ENCODE measurements at regions not wholly inside any gene's neighbourhood (a gene's known extent, or its start where the extent isn't known, plus 50 kb on each side); places are given as distances from the start of the nearest gene placed in this dataset.

DNA sequence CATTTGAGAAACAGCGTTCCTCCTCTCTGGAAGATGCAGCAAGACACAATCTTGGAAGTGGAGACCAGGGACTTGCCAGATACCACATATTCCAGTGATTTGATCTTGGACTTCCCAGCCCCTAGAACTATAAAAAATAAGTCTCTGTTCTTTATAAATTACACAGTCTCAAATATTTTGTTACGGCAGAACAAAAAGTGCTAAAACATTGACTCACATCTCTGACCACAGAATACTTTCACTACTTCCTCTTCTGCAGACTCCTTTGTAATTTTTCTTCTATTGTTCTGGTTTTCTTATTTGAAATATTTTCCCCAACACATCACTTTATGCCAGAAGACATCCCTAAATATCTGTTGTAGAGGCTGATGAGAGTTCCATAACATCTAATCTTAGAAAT, 706.1 kb upstream of the CDH18 start:
- DNase-seq (ENCODE audit: low read depth in 4 of 4, low spot score in 2 of 4), result no peak

DNA sequence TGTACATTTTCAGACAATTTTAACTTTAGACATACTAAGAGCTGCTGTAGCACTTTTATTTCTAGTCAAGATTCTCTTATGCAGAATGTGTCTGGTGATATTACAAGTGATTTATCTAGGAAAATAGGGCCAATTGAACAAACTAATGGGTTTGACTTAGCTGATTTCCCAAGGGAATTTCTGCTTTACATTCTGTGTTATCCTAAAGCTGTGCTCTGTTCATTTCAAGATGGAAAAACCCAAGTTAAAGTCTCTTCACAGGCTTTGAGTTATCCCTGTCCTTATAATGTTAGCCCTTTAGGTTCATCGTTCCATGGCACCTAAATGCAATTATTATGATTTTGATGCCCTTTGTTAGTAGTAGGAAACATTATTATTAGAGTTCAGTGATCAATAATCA, 704.9 kb upstream of the CDH18 start:
- DNase-seq (ENCODE audit: low read depth in 4 of 4, low spot score in 2 of 4), result no peak

DNA sequence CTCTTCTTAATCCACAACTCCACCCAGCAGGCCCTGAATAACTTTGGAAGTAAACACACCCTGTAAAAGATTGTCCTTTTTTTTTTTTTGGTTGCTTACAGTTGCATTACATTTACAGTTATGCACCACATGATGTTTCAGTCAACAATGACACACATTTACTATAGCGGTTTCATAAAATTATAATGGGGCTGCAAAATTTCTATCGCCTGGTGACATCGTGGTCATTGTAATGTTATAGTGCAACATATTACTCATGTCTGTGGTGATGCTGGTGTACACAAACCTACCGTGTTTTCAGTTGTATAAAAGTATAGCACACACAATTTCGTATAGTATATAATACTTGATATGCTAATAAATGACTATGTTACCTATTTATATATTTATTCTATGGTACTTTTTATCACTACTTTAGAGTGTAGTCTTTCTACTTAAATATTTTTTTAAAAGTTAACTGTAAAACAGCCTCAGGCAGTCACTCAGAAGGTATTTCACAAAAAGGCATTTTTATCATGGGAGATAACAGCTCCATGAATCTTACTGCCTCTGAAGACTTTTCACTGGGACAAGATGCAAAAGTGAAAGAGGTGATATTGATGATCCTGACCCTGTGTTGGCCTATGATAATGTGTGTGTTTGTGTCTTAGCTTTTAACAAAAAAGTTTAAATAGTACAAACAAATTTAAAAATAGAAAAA, 695.4 kb upstream of the CDH18 start:
- no peak for DNase-seq (ENCODE audit: low read depth in 4 of 4, low spot score in 2 of 4)

DNA sequence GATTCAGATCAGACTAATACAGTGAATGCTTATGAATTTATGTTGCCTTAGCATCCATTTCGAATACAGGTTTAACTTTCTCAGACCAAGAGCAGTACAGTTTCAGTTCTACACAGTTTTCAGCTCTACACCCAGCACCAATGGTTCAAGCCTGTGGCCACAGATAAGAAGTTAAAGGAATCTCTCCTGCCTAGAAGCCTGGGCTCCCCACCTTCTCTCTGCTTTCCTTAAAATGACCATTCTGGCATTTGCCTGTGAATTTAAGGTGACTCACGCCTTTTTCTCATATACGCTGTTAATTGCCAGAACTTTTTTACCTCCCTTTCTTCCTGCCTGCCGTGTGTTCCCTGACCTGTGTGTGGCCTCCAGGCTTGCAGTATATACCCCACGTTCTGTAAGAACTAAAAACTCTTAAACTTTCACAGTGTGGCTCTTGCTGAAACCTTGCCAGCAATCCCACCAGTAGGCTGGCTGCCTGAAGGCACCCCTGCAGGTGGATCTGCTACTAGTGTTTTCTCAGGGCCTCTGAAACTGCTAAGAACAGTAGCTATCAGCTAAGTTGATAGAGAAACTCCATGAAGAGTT, 692.8 kb upstream of the CDH18 start:
- no peak for DNase-seq (ENCODE audit: low read depth in 4 of 4, low spot score in 2 of 4)

DNA sequence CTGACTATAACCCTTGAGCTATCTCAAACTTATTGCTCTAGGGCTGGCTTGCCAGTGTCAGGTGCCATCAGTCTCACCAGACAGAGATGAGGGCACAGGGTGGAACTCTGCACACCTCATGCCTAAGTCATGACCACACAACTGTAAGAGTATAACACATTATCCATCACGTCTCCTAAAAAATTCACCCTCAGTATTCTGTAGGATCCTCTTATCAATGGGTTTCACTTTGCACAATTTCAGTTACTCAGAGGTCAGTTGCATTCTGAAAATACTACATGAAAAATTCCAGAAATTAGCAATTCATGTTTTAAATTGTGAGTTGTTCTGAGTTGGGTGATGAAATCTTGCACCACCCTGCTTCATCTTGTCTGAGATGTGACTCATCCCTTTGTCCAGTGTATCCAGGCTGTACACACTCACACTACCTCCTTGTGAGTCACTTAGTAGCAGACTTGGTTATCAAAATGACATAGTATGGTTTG, 690.9 kb upstream of the CDH18 start:
- no peak for DNase-seq (ENCODE audit: low read depth in 4 of 4, low spot score in 2 of 4)

DNA sequence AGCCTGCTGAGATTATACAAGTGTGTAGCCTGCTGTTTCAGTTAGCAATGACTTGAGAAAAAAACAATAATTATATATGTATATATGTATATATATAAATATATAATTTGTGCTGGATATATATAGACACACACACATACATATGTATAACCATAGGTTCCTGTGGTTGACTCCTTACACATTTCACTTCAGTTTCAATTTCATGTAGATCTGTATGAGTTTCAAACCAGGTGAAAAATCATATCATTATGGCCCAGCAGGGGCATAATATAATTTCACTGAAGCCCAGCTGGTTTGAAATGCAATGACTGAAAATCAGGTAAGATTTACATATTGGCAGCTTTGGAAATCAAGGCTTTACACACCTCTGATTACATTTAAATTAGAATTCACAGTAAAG, 690.4 kb upstream of the CDH18 start:
- DNase-seq (ENCODE audit: low read depth in 4 of 4, low spot score in 2 of 4), result no peak

DNA sequence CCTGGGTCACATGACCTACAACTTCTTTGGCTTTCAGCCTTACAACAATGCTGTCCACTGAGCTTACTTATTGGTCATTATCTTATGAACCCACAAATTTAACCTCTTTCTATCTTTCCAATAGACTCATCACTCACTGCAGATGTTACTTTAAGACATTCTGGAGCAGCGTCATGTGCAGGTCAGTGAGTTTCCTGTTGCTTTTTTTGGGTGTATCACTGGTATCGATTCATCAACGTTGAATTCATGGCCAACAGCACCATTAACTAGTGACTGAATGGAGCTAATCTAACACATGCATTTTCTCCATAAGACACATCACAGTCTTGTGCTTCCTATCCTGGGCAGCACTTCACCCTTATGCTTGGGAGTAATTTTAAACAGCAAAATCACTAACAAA, 672.6 kb upstream of the CDH18 start:
- DNase-seq (ENCODE audit: low read depth in 4 of 4, low spot score in 2 of 4), result no peak

DNA sequence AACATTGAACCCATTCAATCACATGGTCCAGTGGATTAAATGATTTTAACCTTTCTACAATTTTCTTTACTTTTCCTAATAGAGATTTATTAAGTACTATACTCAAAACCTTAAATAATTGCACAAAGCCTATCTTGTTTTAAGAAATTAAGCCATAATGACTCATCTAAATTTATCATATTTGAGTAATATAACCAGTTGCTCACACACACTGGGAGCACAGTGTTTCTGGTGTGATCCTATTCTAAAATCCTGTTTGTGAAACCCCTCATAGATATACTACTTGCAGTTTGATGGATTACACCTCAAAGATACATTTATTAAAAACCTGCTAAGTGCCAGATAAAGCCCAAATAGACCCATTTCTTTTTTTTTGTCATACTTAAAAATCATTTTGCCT, 668.3 kb upstream of the CDH18 start:
- no peak for DNase-seq (ENCODE audit: low read depth in 4 of 4, low spot score in 2 of 4)

DNA sequence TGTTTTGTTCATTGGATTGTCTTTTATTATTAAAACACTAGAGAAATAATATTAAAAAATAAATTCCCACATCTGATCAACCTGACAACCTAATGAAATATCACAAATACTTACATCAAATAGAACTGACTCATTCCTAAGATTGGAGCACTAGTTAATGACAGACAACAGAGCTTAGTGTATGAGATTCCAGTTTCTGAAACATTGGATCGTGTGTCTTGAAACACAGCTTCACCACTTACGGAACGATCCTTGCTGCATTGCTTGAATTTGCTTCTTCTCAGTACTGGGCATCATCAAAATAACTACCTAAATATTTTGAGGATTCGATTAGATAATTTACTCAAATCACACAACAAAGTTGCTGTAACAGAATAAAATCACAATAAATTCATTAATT, 667.2 kb upstream of the CDH18 start:
- DNase-seq (ENCODE audit: low read depth in 4 of 4, low spot score in 2 of 4), result no peak

DNA sequence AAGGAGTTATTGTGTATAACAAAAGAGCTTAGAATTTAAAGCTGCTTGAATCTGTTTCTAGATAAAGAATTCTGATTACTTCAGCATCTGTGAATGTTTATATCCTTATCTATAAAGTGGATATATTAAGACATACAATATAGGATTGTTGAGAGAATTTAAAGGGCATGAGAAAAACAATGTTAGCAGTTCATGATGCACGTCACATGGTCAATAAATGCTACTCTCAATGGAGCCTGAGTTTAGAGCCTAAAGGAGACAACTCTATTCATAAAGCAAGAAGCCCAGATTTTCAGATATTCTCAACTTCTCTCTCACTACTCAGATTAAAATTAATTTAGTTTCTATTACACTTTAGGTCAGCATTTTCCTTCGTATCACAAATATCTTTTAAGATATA, 666.7 kb upstream of the CDH18 start:
- DNase-seq (ENCODE audit: low read depth in 4 of 4, low spot score in 2 of 4), result no peak

DNA sequence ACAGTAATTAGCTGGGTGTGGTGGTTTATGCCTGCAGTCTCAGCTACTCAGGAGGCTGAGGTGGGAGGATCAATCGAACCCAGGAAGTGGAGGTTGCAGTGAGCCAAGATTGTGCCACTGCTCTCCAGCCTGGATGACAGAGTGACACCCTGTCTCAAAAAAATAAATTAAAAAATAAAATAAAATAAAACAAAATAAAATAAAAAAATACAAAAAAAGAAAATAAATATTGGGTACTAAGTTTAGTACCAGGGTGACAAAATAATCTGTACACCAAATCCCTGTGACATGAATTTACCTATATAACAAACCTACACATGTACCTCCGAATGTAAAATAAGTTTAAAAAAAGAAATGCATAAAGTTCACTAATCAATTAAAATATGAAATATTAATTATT, 666.0 kb upstream of the CDH18 start:
- DNase-seq (ENCODE audit: low read depth in 4 of 4, low spot score in 2 of 4), result no peak

DNA sequence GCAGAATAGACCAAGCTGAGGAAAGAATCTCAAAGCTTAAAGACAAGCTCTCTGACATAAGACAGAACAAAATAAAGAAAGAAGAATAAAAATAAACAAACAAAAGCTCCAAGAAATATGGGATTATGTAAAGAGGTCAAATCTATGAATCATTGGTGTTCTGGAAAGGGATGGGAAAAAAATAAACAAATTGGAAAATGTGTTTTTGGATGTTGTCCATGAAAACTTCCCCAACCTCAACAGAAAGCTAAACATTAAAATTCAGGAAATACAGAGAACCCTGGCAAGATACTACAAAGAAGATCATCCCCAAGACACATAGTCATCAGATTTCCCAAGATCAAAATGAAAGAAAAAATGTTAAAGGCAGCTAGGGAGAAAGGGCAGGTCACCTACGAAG, 662.0 kb upstream of the CDH18 start:
- no peak for DNase-seq (ENCODE audit: low read depth in 4 of 4, low spot score in 2 of 4)

DNA sequence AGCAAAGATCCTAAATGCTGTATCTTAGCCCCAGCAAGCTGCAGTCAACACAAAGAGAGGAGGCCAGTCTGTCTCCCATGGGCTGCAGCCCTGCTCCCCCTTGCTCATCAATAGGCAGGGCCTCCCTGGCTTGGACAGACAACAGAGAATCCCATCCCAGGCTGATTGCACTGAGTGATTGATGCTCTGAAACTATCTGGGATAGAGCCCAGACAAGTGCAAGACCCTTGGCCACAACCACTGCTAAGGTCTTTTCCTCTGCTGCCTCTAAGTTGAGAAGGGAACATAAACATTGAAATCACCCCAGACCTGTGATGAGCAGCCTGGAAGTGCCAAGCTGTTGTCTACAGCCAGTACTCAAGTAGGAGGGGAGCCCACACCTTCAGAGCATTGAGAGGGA, 661.0 kb upstream of the CDH18 start:
- DNase-seq (ENCODE audit: low read depth in 4 of 4, low spot score in 2 of 4), result no peak

DNA sequence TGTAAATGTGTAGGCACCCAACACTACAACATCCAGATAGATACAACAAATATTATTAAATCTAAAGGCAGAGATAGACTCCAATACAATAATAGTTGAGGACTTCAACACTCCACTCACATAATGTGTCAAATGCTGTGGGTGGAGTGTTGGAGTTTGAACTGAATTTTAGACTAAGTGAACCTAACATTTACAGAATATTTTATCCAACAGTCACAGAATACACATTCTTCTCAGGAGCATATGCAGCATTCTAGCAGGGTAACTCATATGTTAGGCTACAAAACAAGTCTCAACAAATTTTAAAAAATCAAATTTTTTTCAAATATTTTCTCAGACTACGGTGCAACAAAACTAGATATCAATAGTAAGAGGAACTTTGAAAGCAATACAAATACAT, 648.7 kb upstream of the CDH18 start:
- DNase-seq (ENCODE audit: low read depth in 4 of 4, low spot score in 2 of 4), result no peak

DNA sequence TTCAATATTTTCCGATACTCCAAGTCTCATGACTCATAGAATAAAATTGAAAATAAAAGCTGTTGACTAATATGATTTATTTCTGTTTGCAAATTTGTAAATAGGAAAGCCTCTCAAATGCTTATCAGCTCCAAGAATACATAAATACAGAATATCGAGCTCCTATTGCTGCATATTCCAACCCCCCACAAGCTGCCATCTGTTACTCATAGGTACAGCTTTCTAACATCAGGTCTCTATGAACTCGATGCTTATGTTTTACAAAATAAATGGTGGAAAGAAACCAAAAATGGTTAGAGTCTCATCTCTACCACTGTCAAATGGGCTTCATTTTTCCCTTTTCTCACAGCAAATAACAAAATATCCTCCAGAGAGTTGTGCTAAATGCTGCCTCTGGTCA, 631.6 kb upstream of the CDH18 start:
- DNase-seq (ENCODE audit: low read depth in 4 of 4, low spot score in 2 of 4), result no peak

DNA sequence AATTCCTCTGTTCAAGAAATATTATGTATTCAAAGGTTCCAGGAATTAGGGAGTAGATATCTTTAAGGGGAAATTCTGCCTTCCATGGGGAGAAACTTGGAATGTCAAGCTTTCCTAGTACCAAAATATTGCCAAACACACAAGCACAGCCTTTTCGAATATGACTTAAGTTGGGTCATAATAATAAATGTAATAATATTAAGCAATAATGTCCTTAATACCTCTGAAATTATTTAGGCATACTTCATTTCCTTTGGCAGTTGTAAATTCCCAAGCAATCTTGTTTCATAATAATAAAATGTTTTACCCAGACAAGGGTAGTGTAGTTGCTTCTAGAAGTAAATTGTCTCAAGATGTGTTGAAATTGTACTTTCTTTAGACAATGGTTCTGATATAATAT, 630.3 kb upstream of the CDH18 start:
- no peak for DNase-seq (ENCODE audit: low read depth in 4 of 4, low spot score in 2 of 4)

DNA sequence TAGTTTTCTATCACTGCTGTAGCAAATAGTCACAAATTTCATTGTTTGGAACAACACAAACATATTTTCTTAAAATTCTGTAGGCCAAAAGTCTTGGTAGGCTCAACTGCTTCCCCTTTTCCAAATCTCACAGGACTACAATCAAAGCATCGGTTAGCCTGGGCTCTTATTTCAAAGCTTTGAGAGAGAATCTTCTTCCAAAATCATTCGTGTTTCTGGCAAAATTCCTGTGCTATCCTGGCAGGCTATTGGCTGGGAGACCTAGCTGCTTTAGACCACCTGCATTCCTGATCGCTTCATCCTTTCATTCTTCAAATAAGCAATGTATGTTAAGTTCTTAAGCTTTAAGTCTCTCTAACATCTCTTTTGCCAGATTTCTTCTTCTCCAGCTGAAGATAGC, 629.8 kb upstream of the CDH18 start:
- no peak for DNase-seq (ENCODE audit: low read depth in 4 of 4, low spot score in 2 of 4)

DNA sequence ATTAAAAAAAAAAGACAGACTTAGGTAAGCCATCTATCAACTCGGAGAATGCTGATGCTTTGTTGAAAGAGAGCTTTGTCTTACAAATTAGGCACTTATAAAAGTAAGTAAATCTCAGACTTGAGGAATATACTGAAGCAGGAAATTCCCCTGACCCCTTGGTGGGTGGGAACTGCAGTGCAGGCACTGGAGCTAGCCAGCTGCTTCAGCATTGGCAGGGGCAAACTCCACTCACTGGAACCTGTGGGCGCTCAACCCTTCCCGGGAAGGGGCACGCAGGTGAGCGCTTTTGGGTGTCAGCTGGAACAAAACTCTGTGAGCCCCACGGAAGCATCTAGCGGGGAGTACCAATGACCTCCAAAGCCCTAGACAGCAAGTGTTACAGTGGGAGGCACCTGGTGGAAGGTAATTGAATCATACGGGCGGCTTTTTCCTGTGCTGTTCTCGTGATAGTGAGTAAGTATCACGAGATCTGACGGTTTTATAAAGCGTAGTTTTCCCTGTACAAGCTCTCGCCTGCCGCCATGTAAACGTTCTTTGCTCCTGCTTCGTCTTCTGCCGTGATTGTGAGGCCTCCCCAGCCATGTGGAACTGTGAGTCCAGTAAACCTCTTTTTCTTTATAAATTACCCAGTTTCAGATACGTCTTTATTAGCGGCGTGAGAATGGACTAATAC, 628.0 kb upstream of the CDH18 start:
- no peak for DNase-seq (ENCODE audit: low read depth in 4 of 4, low spot score in 2 of 4)

DNA sequence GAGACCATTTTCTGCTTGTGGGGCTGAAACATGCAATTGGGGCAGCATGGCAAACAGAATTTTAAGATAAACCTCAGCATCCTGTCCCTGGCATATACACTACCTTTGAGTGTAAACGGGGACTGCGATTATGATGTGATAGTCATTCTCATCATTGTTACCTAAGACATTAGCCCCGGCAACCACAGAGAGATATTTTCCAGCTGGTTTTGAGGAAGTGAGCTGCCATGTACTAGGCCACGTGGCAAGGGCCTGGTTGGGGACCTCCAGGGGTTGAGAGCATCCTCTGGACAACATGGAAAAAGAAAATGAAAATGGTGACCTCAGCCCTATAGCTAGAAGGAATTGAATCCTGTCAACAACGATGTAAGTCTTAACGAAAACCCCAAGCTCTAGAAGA, 623.6 kb upstream of the CDH18 start:
- DNase-seq (ENCODE audit: low read depth in 4 of 4, low spot score in 2 of 4), result no peak

DNA sequence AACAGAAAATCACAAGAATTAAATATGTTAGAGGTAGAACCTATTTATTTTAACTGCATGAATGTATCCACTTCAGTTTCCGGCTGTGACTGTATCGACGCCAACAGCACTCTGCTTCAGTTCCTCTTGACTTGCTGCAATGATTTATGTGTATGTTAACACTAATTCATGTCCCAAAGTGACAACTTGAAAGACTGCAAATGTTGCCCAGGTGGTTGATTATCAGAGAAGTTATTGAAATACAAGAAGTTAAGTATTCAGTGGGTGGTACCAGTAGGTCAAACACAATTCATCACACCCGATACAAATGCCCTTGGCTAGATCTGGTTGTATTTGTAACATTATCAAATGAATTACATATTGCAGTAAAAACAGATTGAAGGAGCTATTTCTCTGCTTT, 622.7 kb upstream of the CDH18 start:
- no peak for DNase-seq (ENCODE audit: low read depth in 4 of 4, low spot score in 2 of 4)

DNA sequence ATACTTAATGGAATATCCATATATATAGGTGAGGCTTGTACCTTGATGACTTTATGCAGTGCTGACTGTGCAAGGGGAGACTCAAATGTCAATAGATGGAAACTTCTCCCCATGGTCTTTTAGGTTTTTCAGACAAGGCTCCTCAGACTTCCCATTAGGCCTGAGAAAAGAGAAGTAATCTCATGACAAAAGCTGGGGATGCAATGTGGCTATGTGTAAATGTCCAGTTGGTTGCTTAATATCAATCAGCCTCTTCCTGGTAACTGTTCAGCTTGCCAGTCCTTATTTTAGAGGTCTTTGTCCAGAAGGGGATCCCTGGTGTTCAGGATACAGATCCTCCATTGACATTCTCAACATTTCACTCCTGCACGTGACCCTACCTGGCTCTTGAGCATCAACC, 621.1 kb upstream of the CDH18 start:
- DNase-seq (ENCODE audit: low read depth in 4 of 4, low spot score in 2 of 4), result no peak

DNA sequence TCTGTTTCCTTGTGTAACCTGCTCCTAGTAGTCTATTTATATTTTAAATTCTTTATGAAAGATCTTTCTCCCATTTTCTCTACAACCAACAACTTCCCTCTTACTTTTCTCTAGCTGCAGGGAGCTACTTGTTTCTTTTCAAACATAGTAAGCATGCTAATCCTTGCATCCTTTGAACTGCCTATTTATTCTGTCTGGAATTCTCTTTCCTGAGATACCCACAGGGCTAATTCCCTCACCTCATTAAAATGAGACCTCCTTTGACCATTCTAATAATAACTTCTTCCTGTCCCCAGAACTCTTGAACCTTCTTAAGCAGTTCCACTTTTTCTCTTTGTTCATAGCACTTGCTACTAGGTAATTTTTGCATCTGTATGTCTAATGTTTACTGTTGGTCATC, 620.6 kb upstream of the CDH18 start:
- DNase-seq (ENCODE audit: low read depth in 4 of 4, low spot score in 2 of 4), result no peak

Data from left renal cortex interstitium (tissue), 4 donors.